Naive thymus-derived CD4-positive, alpha-beta T cell (primary cell): ENCODE measurements at regions not wholly inside any gene's neighbourhood (a gene's known extent, or its start where the extent isn't known, plus 50 kb on each side); places are given as distances from the start of the nearest gene placed in this dataset.

Experiments
- ATAC-seq: fragments of 150-1000 bp; cut with Tn5 transposase; 2 replicates; pipeline ENCODE4 v1.10.0; 2021; ENCODE audit warnings: mild to moderate bottlenecking, moderate library complexity
- CTCF ChIA-PET: fragments of 350-600 bp; sonication (Branson Sonifier 250); formaldehyde crosslinking; loops from one replicate; lab custom pipeline; 2021; ENCODE audit warnings: antibody characterized with exemption; lab: Charles Lee
- POLR2A ChIA-PET: fragments of 350-600 bp; sonication (Branson Sonifier 250); formaldehyde crosslinking; loops from one replicate; lab custom pipeline; 2021; ENCODE audit warnings: antibody characterized with exemption, inconsistent platforms; lab: Charles Lee
- DNase-seq, 9 donors: peaks; one replicate each; pipeline versions ENCODE4 v3.0.0 to v3.0.0-alpha.2; 2020 to 2022; ENCODE audit warnings: mixed read lengths in 1 of 9
- H3K27ac ChIP-seq: one replicate; pipeline ENCODE4 v1.7.0; 2013; ENCODE audit warnings: mild to moderate bottlenecking, low read depth, low read length, moderate library complexity
- H3K27me3 ChIP-seq, 2 donors: one replicate each; pipeline ENCODE4 v1.7.0; 2013; ENCODE audit warnings: low read length in 2 of 2, mild to moderate bottlenecking in 2 of 2, moderate library complexity in 2 of 2; ENCODE audit not compliant: control insufficient read depth in 2 of 2, insufficient read depth in 2 of 2
- H3K36me3 ChIP-seq, 3 experiments: 1 replicate in 2 of 3; 2 replicates in 1 of 3; pipeline ENCODE4 v1.7.0; 2013; ENCODE audit warnings: low read length in 3 of 3, mild to moderate bottlenecking in 3 of 3, moderate library complexity in 1 of 3; ENCODE audit not compliant: insufficient read depth in 3 of 3, control insufficient read depth in 2 of 3
- H3K4me1 ChIP-seq, 2 donors: one replicate each; pipeline ENCODE4 v1.7.0; 2013; ENCODE audit warnings: low read length in 2 of 2, mild to moderate bottlenecking in 2 of 2, moderate library complexity in 1 of 2; ENCODE audit not compliant: control insufficient read depth in 2 of 2, insufficient read depth in 2 of 2
- H3K4me3 ChIP-seq: 2 replicates; pipeline ENCODE4 v1.7.0; 2013; ENCODE audit warnings: mild to moderate bottlenecking, low read length
- H3K9me3 ChIP-seq, 3 experiments: 1 replicate in 2 of 3; 2 replicates in 1 of 3; pipeline ENCODE4 v1.7.0; 2013; ENCODE audit warnings: low read length in 3 of 3; ENCODE audit not compliant: control insufficient read depth in 2 of 3
- H3K27ac Mint-ChIP-seq, 9 donors: one replicate each; pipeline ENCODE4 v1.8.0; 2020 to 2022; ENCODE audit warnings: mixed read lengths in 9 of 9, mild to moderate bottlenecking in 8 of 9, moderate library complexity in 5 of 9, inconsistent platforms in 2 of 9
- H3K27me3 Mint-ChIP-seq, 5 donors: one replicate each; pipeline ENCODE4 v1.8.0; 2021 to 2022; ENCODE audit warnings: mixed read lengths in 5 of 5, mild to moderate bottlenecking in 1 of 5
- H3K36me3 Mint-ChIP-seq, 5 donors: one replicate each; pipeline ENCODE4 v1.8.0; 2020 to 2022; ENCODE audit warnings: mixed read lengths in 5 of 5, mild to moderate bottlenecking in 3 of 5, inconsistent platforms in 1 of 5
- H3K4me1 Mint-ChIP-seq, 7 donors: one replicate each; pipeline ENCODE4 v1.8.0; 2020 to 2022; ENCODE audit warnings: mixed read lengths in 7 of 7, mild to moderate bottlenecking in 3 of 7, inconsistent platforms in 1 of 7
- H3K4me3 Mint-ChIP-seq, 10 donors: one replicate each; pipeline ENCODE4 v1.8.0; 2020 to 2022; ENCODE audit warnings: mild to moderate bottlenecking in 10 of 10, mixed read lengths in 10 of 10, moderate library complexity in 6 of 10, inconsistent platforms in 2 of 10
- H3K9me3 Mint-ChIP-seq, 11 donors: one replicate each; pipeline ENCODE4 v1.8.0; 2020 to 2022; ENCODE audit warnings: mixed read lengths in 11 of 11, mild to moderate bottlenecking in 4 of 11, inconsistent platforms in 1 of 11, moderate library complexity in 1 of 11
- intact Hi-C, 2 donors: fragments of 100-400 bp; cut with micrococcal nuclease; formaldehyde crosslinking; loops; one replicate each; pipeline ENCODE4 v1.15.1; 2023

DNA sequence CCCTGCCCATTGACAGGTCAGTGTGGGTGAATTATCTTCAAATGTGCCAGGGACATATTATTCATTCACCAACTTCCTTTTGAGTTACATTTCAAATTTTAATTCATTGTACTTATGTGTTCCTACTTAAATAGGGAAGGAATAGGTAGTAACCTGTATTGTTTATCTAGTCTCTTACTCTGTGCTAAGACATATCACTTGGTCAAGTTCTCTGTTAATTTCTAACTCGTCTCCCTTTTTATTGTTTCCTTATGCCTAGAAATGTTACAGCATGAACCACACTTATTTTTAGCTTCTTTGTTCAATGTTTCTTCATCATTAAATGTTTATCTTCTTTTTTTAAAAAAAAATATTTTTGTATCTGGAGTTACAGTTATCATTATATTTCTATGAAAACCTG lies 151.9 kb downstream of the HAUS1 start:
- Mint-ChIP-seq H3K4me1 (peaks cover 12 to 61% (median 51%) of the 10 kb centered on the region in 7 donors), H3K27me3 (no peaks in the 10 kb centered on the region), H3K9me3 (peaks cover 0 to 1% (median 0%) of the 10 kb centered on the region in 11 donors), H3K4me3 (no peak overlapping the region), H3K27ac (peak overlapping the region in 2 of 9 donors; percentile 6 to 85), H3K36me3 (peaks cover 5 to 48% (median 45%) of the 10 kb centered on the region in 5 donors)
- no peaks in the 10 kb centered on the region for H3K27me3 ChIP-seq
- POLR2A ChIA-PET, result no interaction called here
- H3K4me1 ChIP-seq, result peaks cover 2 to 4% of the 10 kb centered on the region in 2 donors
- no peak overlapping the region for H3K4me3 ChIP-seq
- DNase-seq (no peak), ATAC-seq (no peak)
- CTCF ChIA-PET, result interaction anchor here (0.8 to 1.0 kb wide), 2 partner anchors 83 kb away, joined by 3 read pairs; a partner anchor contains a TSS
- no peaks in the 10 kb centered on the region for H3K9me3 ChIP-seq
- H3K27ac ChIP-seq, result no peak overlapping the region
- peaks cover 0 to 12% (median 0%) of the 10 kb centered on the region in 3 experiments for H3K36me3 ChIP-seq
- intact Hi-C loops, result loop anchor here in 1 of 2 donors (10.0 kb wide), 1 partner anchor 571 kb away; no protein-coding TSS in a partner anchor

DNA sequence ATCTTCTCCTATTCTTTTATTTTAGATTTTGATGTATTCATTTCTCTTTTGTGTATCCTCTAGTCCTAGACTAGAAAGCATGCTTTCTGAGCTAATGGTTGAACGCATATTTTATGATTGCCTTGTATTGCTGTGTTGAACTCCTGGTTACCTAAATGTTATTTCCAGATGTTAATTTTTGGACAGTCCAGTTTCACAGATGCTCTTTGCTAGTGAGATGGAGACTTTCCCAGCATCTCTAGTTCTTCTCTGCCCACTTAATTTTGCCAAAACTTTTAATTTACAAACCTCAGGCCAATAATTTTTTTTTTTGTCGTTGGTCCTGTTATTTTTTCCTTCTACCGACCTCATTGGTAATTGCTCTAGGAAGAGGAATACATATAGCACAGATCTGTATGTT lies 153.2 kb downstream of the HAUS1 start:
- Histone ChIP-seq H3K36me3 (peaks cover 0 to 12% (median 0%) of the 10 kb centered on the region in 3 experiments), H3K4me3 (no peak overlapping the region), H3K4me1 (no peaks in the 10 kb centered on the region), H3K27me3 (no peaks in the 10 kb centered on the region), H3K27ac (no peak overlapping the region), H3K9me3 (no peaks in the 10 kb centered on the region)
- H3K9me3 Mint-ChIP-seq, result peaks cover 0 to 1% (median 0%) of the 10 kb centered on the region in 11 donors
- H3K27me3 Mint-ChIP-seq, result no peaks in the 10 kb centered on the region
- no peak for ATAC-seq
- peaks cover 5 to 57% (median 45%) of the 10 kb centered on the region in 5 donors for H3K36me3 Mint-ChIP-seq
- POLR2A ChIA-PET, result no interaction called here
- no peak overlapping the region for H3K4me3 Mint-ChIP-seq
- H3K4me1 Mint-ChIP-seq, result peaks cover 11 to 69% (median 54%) of the 10 kb centered on the region in 7 donors
- intact Hi-C loops, result loop anchor here in 1 of 2 donors (10.0 kb wide), 1 partner anchor 573 kb away; no protein-coding TSS in a partner anchor
- no peak for DNase-seq
- CTCF ChIA-PET, result no interaction called here
- H3K27ac Mint-ChIP-seq, result peak overlapping the region in 2 of 9 donors; percentile 32 to 85

DNA sequence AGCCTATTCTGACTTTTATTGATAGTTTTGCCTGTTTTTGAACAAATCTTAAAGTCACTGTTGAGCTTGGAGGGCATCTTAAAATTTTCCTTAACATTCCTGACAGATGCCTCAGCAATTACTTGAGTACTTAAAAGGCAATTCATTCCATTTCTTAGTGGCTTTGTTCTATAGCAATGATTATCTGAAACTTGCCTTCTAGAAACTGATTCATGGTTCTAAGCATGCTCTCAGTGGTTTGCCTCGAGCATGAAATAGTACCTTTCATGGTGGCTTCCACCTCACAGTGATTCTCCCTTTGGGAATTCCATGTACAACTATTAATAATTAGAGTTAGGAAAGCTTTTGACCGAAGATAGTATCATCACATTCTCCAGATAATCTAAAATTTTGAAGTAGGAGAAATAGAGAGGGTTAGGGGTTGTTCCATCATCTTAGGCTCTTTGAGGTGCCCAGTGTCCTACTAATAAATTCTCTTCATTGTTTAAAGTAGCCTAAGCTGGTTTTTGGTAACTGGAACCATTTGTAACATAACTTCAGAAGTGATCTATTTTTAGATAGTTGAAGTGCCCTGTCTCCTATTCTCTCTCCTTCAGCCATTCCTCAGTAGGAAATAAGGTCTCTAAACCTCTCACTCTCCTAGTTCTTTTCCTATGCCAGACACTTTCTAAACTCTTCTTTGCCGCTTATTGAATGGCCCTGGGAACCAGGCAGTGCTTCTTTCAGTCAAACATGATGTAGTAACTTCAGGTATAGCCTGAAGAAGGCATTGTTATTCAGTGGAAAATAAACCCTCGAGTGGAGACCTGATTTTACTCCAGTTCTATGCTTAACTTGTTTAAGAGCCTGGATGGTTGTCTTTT lies 156.1 kb downstream of the HAUS1 start:
- Mint-ChIP-seq H3K27ac (peak overlapping the region in 3 of 9 donors; percentile 8 to 39 (median 14)), H3K9me3 (peaks cover 0 to 1% (median 0%) of the 10 kb centered on the region in 11 donors), H3K4me1 (peaks cover 14 to 65% (median 43%) of the 10 kb centered on the region in 7 donors), H3K27me3 (no peaks in the 10 kb centered on the region), H3K4me3 (no peak overlapping the region), H3K36me3 (peaks cover 5 to 67% (median 40%) of the 10 kb centered on the region in 5 donors)
- ATAC-seq (no peak), DNase-seq (no peak)
- intact Hi-C loops, result no loop called here
- POLR2A ChIA-PET, result interaction anchor here (0.6 kb wide), 1 partner anchor 46 kb away, joined by 3 read pairs; no protein-coding TSS in a partner anchor
- no peaks in the 10 kb centered on the region for H3K4me1 ChIP-seq
- H3K27ac ChIP-seq, result no peak overlapping the region
- no peaks in the 10 kb centered on the region for H3K9me3 ChIP-seq
- CTCF ChIA-PET, result interaction anchor here (0.7 to 1.3 kb wide), 3 partner anchors 18 to 87 kb away, joined by 3 to 4 read pairs (median 3); a partner anchor contains a TSS
- H3K4me3 ChIP-seq, result no peak overlapping the region
- H3K27me3 ChIP-seq, result no peaks in the 10 kb centered on the region
- H3K36me3 ChIP-seq, result peaks cover 3 to 25% (median 15%) of the 10 kb centered on the region in 3 experiments

DNA sequence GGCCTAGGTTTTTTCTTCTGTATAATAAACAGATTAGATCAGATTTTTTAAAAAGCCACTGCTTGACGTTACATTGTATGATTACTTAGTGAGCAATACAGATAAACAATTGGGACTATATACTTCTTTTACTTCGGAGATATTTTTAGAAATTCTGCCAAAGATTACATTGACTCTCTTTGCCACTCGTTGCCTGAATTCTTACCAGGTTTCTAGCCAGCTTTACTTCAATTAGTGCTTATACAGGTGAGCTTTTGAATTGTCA lies 156.6 kb downstream of the HAUS1 start:
- DNase-seq (no peak), ATAC-seq (no peak)
- no peak overlapping the region for H3K27ac ChIP-seq
- Mint-ChIP-seq H3K27me3 (no peaks in the 10 kb centered on the region), H3K36me3 (peaks cover 2 to 67% (median 38%) of the 10 kb centered on the region in 5 donors), H3K4me3 (no peak overlapping the region), H3K27ac (peak overlapping the region in 1 of 9 donors; percentile 39), H3K4me1 (peaks cover 13 to 69% (median 40%) of the 10 kb centered on the region in 7 donors), H3K9me3 (peaks cover 0 to 1% (median 0%) of the 10 kb centered on the region in 11 donors)
- H3K4me3 ChIP-seq, result no peak overlapping the region
- intact Hi-C loops, result no loop called here
- peaks cover 3 to 31% (median 15%) of the 10 kb centered on the region in 3 experiments for H3K36me3 ChIP-seq
- POLR2A ChIA-PET, result no interaction called here
- H3K4me1 ChIP-seq, result no peaks in the 10 kb centered on the region
- H3K27me3 ChIP-seq, result no peaks in the 10 kb centered on the region
- no peaks in the 10 kb centered on the region for H3K9me3 ChIP-seq
- CTCF ChIA-PET, result interaction anchor here (1.1 to 1.3 kb wide), 2 partner anchors 82 to 87 kb away, joined by 3 to 4 read pairs; a partner anchor contains a TSS

DNA sequence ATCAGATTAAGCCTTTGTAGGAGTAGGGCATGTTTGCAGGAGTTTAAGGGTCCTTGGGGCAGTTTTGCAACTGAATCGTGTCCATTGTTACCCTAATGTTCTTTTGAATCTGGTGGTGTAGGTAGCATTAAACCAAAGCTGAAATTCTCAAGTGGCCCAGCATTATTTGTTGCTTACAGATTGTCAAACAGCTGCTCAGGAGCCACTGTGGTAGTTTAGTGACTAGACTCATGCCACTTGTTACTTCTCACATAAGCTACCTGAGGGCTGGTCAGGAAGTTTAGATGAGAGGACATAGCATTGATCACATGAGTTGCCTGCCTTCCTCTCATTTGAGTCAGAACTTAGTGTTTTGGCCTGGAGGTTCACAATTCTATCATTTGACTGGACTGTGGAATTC lies 157.6 kb downstream of the HAUS1 start:
- H3K27ac Mint-ChIP-seq, result peak overlapping the region in 1 of 9 donors; percentile 38
- POLR2A ChIA-PET, result no interaction called here
- Histone ChIP-seq H3K4me1 (no peaks in the 10 kb centered on the region), H3K9me3 (no peaks in the 10 kb centered on the region), H3K27ac (no peak overlapping the region), H3K4me3 (no peak overlapping the region), H3K27me3 (no peaks in the 10 kb centered on the region), H3K36me3 (peaks cover 3 to 30% (median 15%) of the 10 kb centered on the region in 3 experiments)
- peaks cover 13 to 63% (median 32%) of the 10 kb centered on the region in 7 donors for H3K4me1 Mint-ChIP-seq
- no peak overlapping the region for H3K4me3 Mint-ChIP-seq
- CTCF ChIA-PET, result no interaction called here
- intact Hi-C loops, result no loop called here
- H3K9me3 Mint-ChIP-seq, result peaks cover 0 to 1% (median 0%) of the 10 kb centered on the region in 11 donors
- no peaks in the 10 kb centered on the region for H3K27me3 Mint-ChIP-seq
- peaks cover 0 to 66% (median 36%) of the 10 kb centered on the region in 5 donors for H3K36me3 Mint-ChIP-seq
- ATAC-seq, result no peak
- DNase-seq, result no peak

DNA sequence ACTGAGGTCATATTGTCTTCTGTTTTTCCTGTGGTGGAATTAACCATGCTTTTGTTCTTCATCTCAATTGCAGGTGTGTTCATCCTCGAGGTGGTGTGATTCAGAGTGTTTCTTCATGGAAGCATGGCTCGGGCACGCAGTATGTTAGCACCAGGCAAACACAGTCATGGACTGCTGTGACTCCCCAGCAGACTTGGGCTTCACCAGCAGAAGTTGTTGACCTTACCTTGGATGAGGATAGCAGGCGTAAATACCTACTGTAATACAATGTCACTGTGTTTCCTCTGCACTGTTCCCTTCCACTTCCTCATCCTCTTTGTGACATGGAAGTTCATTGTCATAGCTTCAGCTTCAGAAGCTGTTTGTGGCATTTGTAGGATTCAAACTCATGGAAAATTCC lies 158.7 kb downstream of the HAUS1 start:
- H3K4me1 Mint-ChIP-seq, result peaks cover 10 to 63% (median 23%) of the 10 kb centered on the region in 7 donors
- Histone ChIP-seq H3K4me1 (no peaks in the 10 kb centered on the region), H3K4me3 (no peak overlapping the region), H3K36me3 (peaks cover 3 to 25% (median 15%) of the 10 kb centered on the region in 3 experiments), H3K27ac (no peak overlapping the region), H3K9me3 (no peaks in the 10 kb centered on the region), H3K27me3 (no peaks in the 10 kb centered on the region)
- intact Hi-C loops, result no loop called here
- DNase-seq (no peak), ATAC-seq (no peak)
- H3K27ac Mint-ChIP-seq, result peak overlapping the region in 4 of 9 donors; percentile 38 to 80 (median 64)
- no peaks in the 10 kb centered on the region for H3K27me3 Mint-ChIP-seq
- no peak overlapping the region for H3K4me3 Mint-ChIP-seq
- ChIA-PET POLR2A (no interaction called here), CTCF (no interaction called here)
- no peaks in the 10 kb centered on the region for H3K9me3 Mint-ChIP-seq
- peaks cover 0 to 67% (median 30%) of the 10 kb centered on the region in 5 donors for H3K36me3 Mint-ChIP-seq
